Renal cortex interstitium (tissue), 11 donors: ENCODE measurements at regions not wholly inside any gene's neighbourhood (a gene's known extent, or its start where the extent isn't known, plus 50 kb on each side); places are given as distances from the start of the nearest gene placed in this dataset.
"Not testable (repeated sequence)": the region's sequence is repeated elsewhere in the genome, so short reads cannot be mapped to it uniquely, and the experiment has no call there.

Experiments used
- DNase-seq, 11 donors: peaks; one replicate each; pipeline ENCODE4 v3.0.0-alpha.2; 2013; ENCODE audit warnings: low read depth in 9 of 11, low spot score in 4 of 11; ENCODE audit errors: extremely low read depth in 1 of 11

DNA sequence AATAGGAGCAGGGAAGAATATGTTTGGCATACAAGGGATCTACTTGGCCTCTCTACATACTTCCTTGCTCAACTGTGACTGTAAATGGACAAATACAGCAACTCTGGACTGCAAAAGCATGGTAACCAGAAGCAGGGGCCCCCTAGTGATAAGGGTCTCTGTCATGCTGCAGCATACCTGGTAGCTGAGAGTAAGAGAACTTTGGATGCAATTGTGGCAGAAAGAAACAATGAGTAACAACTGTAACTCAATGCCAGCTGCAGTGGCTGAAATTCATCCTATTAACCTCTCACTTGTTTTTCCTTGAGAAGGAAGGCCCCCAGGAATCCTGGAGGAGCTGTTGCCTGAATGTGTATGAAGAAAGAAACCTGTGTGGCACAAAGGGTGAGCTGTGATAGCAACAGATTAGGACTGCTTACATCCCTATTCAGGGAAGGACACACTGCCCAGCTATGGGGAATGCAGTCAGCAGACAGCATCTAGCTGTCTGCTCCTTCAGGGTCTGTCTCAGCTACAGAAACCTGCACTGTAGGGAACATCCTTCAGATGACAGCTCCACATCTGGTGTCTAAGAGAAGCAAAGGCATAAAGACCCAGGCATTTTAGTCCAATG, 468.1 kb upstream of the ACTBL2 start:
- DNase-seq, result no peak

DNA sequence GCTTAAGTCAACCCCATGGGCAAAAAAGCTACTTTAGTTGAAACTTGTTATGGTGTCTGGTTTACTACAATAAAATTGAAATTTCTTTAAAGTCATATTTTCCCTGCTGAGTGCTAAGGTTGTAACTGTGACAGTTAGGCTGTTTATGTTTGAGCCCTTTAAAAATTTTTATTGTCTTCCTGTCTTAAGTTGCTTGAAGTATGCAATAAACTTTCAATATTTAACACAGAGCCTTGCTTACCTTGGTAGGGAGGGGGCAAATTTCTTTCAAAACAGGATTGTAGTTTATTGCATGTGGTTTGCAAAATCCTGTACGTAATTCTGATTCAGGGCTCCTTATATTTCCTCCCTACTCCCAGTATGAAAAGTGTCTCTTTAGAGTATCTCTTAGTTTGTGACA, 465.5 kb upstream of the ACTBL2 start:
- DNase-seq, result no peak

DNA sequence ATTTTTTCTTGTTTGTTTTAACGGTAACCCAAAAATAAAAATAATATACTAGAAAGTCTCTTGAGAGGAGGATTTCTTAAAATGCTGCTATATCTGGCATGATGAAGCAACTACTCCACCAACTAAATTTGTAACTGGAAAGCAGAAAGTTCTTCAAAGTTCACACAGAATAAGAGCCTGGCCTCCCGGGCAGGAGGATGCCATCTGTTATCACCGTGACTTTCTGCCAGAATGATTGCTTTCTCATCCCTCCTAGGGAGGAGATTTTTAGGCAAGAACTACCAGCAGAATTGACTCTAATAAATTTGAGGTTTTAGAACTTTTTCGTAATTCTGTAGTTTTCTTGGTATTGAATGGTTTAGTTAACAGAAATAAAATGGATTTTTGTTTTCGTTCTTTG, 464.6 kb upstream of the ACTBL2 start:
- DNase-seq, result no peak

DNA sequence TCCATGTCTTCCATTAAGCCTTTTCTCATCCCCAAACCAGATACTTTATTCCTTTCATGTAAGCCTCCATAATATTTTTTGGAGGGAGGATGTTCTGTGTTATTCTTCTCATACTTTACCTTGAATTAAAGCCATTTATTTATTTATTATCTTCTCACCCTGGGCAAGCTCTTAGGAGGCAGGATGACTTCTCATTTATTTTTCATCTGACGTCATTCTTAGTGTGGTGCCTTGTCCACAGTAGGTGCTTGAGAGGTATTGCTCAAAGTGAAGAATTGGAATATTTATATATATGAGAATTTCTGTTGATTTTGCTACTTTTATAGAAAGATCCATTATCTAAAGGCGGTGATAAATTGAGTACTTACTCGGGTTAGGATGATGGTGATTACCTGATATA, 458.3 kb upstream of the ACTBL2 start:
- no peak for DNase-seq

DNA sequence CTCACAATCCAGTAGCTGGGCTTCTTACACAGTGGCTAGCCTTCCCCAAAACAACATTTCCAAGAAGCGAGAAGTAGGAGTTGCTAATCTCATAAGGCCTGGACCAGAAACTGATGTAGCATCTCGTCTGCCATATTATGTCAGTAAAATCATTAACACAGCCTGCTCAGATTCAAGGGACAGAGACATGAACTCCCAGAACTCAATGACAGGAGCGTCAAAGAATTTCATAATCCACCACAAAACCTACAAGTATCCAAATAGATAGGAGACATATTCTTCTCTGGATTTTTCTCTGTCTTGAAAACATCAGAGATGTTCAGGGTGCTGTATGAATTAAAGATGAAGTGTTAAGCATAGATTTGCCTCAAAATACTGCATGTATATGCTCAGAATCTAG, 457.6 kb upstream of the ACTBL2 start:
- no peak for DNase-seq

DNA sequence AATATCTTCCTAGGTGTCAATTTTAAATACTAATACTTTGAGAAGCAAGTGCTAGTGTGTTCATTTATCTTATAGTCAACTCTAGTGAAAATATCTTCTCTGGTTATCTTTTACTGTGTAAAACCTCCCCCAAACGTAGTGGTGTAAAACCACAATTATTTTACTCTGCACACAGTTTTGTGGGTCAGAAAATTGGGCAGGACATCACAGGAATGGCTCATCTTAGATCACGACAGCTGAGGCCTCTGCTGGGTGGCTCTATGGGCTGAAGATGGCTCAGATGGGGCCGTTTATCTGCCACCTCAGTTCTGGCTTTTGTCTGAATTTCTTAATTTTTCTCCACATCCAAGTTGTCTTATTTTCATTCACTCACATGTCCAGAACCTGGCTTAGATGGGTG, 457.2 kb upstream of the ACTBL2 start:
- no peak for DNase-seq

DNA sequence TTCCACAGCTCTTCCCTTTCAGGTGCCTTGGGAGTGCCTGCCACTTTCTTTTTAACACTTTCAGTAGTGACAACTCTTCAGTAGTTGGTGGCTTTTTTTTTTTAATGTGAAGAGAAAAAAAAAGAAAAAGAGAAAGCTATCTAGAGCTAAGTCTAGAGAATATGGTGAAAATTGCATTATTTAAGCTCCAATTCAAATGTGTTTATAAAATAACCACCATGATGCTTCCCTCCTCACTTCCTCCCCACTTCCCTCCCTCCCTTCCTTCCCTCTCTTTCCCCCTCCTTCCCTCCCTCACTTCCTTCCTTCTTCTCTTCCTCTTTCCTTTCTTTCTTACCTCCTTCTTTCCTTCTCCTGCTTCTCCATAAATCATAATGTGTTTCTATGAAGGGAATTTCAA, 456.7 kb upstream of the ACTBL2 start:
- no peak for DNase-seq

DNA sequence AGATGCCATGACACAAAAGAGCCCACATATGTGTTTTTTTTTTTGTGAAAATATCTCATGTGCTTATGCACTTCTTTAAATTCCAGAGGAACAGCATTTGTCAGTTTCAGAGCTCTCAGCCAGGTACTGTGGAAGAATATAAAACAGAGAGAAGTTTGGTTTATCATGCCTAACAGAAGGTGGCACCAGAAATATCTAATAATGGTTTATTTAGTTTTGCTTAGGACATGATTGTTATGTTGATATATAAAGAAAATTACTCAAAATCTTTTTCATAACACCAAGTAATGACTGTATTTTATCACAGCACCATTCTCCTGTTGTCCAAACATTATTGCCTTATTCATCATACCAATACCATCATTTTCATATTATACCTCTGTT, 455.6 kb upstream of the ACTBL2 start:
- DNase-seq, result no peak

DNA sequence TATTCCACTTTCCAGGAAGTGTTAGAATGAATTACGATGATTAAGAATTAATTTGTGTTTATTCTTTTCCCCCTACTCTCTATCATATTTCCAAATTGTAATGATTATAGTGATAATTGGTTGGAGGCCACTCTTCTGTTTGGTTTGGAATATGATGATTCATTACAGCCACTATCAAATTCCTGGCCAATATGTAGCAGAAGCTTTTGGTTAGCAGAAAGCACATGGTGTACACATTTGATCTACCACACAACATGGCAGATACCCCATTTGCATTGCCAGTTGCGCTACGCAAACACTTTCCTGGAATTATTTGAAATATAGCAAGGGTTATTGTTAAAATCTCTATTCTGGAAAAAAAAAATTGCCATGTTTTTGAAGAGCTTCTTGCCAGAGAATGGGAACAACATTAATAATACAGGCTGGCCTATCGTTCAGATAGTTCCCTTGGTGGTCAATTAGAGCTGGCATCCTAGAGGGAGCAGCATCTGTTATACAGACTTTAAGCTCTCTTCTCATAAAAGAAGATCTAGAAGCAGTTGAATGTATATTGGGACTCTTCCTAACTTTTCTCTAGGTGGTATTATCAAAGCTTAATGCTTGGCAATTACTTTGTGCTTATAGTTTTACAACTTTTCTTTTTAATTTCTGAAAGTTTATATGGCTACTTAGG, 455.0 kb upstream of the ACTBL2 start:
- no peak for DNase-seq

DNA sequence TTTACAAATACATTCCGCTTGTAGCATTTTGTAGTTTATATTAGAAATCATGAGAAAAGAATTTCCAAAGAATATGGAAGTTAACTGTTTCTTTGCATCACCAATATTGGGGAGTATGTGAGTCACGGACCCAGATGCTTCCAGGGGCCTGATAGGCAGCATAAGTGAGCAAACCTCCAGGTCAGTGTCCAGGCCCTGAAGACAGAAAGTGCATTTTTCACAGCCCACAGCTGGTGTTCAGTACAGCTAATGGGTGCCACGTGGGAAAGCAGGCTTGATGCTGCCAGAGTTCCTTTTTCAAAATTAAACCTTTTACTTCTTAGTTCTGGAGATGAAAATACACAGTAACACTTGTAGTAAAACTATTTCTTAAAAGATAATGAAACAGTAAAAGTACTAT, 454.4 kb upstream of the ACTBL2 start:
- no peak for DNase-seq

DNA sequence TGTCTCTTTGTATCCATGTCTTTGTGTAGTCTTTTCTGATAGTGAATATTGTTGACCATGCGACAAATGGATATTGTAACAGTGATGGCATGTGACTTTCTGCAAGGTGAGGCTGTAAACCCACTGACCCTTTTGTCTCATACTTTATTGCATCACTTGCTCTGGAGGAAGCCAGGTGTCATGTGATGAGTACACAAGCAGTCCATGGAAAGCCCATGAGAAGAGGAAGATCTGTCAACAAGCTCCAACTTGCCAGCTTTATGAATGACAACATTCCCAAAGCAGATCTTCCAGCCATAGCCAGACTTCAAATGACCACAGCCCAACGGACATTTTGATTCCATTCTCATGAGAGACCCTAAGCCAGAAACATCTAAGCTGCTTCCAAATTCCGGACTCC, 450.1 kb upstream of the ACTBL2 start:
- DNase-seq, result no peak

DNA sequence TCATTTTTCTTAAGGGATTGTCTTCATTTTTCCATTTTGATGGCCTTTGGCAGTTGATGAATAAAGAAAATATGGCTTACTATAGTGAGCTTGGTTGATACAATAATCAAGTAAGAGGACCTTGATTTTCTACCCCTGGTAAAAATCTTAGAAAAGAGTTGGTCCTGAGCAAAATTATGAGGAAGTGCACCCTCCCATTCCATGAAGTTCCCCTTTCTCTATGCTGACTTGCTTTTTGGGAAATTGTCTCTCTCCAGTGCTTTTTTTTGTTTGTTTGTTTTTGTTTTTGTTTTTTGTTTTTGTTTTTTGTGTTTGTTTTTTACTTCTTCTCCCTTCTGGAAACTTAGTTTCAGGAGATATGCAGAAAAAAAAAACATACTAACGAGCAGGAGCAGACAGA, 449.2 kb upstream of the ACTBL2 start:
- DNase-seq, result no peak

DNA sequence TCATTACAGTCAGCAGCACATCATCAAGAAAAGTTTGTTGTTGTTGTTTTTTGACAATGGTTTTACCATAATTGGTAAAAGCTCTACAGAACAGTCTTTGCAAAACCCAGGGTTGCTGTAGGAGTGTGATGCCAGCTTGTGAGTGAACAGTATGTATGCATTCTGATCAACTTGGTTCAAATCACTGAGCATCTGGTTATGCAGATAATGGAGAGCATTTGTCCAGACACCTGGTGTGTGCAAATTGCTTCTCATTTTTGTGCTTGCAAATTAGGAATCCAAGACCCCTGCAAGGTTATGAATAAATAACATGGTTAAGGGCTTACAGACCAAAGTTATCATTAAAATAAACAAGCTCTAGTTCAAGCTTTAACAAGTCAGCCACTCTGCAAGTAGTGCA, 448.7 kb upstream of the ACTBL2 start:
- no peak for DNase-seq

DNA sequence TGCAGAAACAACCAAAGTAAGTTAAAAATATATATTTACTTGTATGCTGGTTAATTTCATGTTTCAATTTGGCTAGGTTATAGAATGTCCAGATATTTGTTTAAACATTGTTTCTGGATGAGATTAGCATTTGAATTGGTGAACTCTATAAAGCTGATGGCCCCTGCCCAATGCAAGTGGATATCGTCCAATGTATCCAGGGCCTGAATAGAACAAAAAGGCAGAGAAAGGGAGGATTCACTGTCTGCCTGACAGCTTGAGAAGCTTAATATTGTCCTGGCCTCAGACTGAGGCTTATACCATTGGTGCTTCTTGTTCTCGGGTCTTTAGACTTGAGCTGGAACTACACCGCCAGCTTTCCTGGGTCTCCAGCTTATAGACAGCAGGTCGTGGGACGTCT, 446.7 kb upstream of the ACTBL2 start:
- DNase-seq, result no peak

DNA sequence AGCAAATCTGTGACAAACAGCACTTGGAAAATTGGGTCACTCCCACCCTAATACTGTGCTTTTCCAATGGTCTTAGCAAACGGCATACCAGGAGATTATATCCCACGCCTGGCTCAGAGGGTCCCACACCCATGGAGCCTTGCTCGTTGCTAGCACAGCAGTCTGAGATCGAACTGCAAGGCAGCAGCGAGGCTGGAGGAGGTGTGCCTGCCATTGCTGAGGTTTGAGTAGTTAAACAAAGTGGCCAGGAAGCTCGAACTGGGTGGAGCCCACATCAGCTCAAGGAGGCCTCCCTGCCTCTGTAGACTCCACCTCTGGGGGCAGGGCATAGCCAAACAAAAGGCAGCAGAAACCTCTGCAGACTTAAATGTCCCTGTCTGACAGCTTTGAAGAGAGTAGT, 440.5 kb upstream of the ACTBL2 start:
- not testable (repeated sequence) for DNase-seq

DNA sequence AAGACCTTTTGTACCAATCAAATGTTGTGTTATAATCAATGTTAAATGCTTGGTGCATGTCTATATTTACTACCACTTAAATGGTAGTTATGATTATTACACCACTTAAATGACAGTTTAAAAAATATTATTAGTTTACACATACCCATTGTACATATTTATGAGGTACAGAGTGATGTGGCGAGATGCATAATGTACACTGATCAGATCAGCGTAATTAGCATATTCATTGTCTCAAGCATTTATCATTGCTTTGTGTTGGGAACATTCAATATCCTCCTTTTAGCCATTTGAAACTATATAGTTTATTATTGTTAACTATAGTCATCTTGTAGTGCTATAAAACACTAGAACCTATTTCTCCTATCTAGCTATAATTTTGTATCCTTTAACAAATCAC, 434.4 kb upstream of the ACTBL2 start:
- DNase-seq, result no peak

DNA sequence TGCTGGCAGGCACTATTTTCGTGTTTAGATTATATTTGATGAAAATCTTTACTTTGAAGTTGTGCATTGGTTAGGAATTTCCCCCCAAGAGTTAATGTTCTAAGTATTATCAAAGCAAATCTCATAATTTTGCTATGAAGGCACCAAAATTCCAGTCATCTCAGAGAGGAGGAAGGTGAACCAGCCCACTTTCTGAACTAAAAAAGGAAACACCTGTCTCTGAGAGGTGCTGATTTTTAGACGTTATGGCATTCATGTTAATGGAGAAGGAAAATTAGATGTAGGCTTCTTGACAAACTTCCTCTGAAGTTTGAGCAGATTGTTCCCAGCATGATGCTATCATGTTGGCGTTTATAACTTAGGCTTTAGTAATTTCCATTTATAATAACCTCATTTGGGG, 432.9 kb upstream of the ACTBL2 start:
- DNase-seq, result no peak

DNA sequence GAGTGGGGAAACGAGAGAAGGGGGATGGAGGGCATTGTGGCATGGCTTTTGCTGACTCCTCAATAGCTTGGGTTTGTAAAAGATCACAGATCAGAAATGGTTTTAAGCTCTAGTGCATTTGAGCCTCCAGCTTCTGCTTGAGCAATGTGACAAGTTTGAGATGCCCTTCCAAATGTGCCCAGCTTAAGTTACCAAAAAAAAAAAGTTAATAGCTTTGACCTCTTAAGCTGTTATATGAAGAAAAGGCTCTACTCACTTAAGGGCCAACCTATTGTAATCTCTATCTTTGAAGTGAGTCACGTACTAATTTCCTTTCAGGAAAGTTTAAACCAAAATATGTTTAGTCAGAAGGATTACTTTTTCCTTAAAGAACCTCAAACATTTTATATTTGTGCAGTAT, 428.8 kb upstream of the ACTBL2 start:
- DNase-seq, result no peak

DNA sequence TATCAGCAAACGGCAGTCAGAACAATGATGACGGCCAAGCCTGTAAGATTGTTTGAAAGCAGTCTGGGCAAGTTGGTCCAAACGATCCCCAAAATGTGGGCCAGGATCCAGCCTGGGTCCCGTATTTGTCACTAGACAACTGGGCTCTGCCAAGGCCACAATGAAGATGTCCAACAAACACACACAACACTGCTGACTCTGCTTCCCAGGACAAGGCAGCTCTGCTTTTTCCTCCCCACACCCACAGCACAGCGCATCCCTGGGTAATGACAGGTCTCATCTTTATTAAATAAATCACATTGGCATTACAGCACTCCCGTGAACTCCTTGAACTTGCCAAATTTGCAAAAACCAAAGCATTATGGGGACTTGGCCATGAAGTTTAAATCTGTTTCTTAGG, 424.1 kb upstream of the ACTBL2 start:
- DNase-seq, result no peak

DNA sequence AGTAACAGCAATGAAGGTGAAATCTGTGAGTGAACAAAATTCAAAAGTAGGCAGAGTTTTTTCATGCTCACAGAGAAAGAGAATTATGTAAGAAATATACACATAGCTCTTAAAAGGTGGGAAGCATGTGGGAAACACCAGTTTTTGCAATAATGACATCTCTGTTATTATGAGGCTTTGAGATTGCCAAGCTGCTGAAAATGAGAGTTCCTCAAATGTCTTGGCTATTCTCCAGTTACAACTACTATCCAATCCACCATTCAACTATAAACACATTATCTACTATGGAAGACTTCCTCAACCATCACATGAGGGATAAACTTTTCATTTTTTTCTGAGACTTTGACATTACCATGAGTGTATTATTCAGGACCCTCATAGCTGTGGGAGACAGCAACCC, 420.8 kb upstream of the ACTBL2 start:
- no peak for DNase-seq

DNA sequence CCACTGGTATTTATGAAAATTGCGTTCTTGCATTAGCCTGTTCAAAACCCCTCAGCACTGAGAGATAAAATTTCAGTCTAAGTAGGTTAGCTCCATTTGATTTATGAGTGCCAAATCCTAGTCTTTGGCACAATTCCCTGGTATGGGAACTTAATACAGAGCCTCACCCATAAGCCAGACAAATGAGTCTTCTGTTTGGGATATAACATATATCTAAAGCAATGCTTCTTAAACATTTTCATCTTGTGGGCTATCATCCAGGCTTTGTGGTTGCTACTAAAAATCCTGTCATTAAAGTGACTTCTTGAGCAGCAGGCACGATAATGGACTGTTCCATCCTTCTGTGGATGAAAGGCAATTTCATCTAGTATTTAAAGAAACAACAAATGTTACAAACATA, 419.5 kb upstream of the ACTBL2 start:
- no peak for DNase-seq
